ENCODE measurements at regions not wholly inside any gene's neighbourhood (a gene's known extent, or its start where the extent isn't known, plus 50 kb on each side); places are given as distances from the start of the nearest gene placed in this dataset.

DNA sequence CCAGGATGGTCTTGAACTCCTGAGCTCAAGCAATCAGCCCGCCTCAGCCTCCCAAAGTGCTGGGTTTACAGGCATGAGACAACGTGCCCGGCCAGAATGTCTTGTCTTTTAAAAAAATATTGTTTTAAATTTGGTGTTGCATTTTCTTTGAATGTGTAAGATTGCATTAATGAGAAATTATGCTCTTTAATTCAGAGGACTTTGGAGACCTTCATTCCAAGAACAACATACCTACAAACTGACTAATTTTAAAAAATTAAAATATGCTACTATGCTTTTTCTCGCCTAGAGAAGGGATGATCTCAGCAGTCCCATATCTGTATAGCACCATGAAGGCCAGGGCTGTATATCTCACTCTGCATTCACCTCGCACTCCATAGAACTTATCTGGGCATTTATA lies 204.3 kb upstream of the SLC7A11 start:
- Mint-ChIP-seq H3K27me3 (ENCODE audit: unreplicated experiment) (no peaks in the 10 kb centered on the region), H3K36me3 (ENCODE audit: insufficient read depth, unreplicated experiment) (peaks cover 8% of the 10 kb centered on the region), H3K4me1 (ENCODE audit: low read depth, unreplicated experiment) (peaks cover 17% of the 10 kb centered on the region), H3K9me3 (ENCODE audit: low read depth, unreplicated experiment) (no peaks in the 10 kb centered on the region), H3K4me3 (ENCODE audit: low read depth, unreplicated experiment) (no peak overlapping the region), H3K27ac (ENCODE audit: unreplicated experiment) (no peak overlapping the region)
- DNase-seq: no peak
- no TSS peak for BruUV-seq (replicated peaks)
- intact Hi-C loops (cut with micrococcal nuclease; ENCODE audit: unreplicated experiment): no loop called here
- CTCF ChIA-PET: no interaction called here
- TF ChIP-seq CTCF (IDR thresholded peaks at IDR 0.05; ENCODE audit: unreplicated experiment): no peak

GRCh38 chr4:138445098-138445497 lies 202.9 kb upstream of the SLC7A11 start:
- peaks cover 15% of the 10 kb centered on the region for H3K4me1 Mint-ChIP-seq (ENCODE audit: low read depth, unreplicated experiment)
- H3K36me3 Mint-ChIP-seq (ENCODE audit: insufficient read depth, unreplicated experiment): peaks cover 8% of the 10 kb centered on the region
- intact Hi-C loops (cut with micrococcal nuclease; ENCODE audit: unreplicated experiment): no loop called here
- no TSS peak for BruUV-seq (replicated peaks)
- no peaks in the 10 kb centered on the region for H3K9me3 Mint-ChIP-seq (ENCODE audit: low read depth, unreplicated experiment)
- no peak for TF ChIP-seq CTCF (IDR thresholded peaks at IDR 0.05; ENCODE audit: unreplicated experiment)
- H3K4me3 Mint-ChIP-seq (ENCODE audit: low read depth, unreplicated experiment): no peak overlapping the region
- no peaks in the 10 kb centered on the region for H3K27me3 Mint-ChIP-seq (ENCODE audit: unreplicated experiment)
- CTCF ChIA-PET: no interaction called here
- H3K27ac Mint-ChIP-seq (ENCODE audit: unreplicated experiment): no peak overlapping the region
- DNase-seq: no peak

GRCh38 chr4:138444260-138444659 lies 202.1 kb upstream of the SLC7A11 start:
- H3K27me3 Mint-ChIP-seq (ENCODE audit: unreplicated experiment): no peaks in the 10 kb centered on the region
- H3K4me3 Mint-ChIP-seq (ENCODE audit: low read depth, unreplicated experiment): no peak overlapping the region
- H3K36me3 Mint-ChIP-seq (ENCODE audit: insufficient read depth, unreplicated experiment): peaks cover 8% of the 10 kb centered on the region
- CTCF ChIA-PET: no interaction called here
- no peak for DNase-seq
- H3K4me1 Mint-ChIP-seq (ENCODE audit: low read depth, unreplicated experiment): peaks cover 8% of the 10 kb centered on the region
- BruUV-seq (replicated peaks): no TSS peak
- no peak overlapping the region for H3K27ac Mint-ChIP-seq (ENCODE audit: unreplicated experiment)
- intact Hi-C loops (cut with micrococcal nuclease; ENCODE audit: unreplicated experiment): no loop called here
- no peaks in the 10 kb centered on the region for H3K9me3 Mint-ChIP-seq (ENCODE audit: low read depth, unreplicated experiment)
- TF ChIP-seq CTCF (IDR thresholded peaks at IDR 0.05; ENCODE audit: unreplicated experiment): no peak

DNA sequence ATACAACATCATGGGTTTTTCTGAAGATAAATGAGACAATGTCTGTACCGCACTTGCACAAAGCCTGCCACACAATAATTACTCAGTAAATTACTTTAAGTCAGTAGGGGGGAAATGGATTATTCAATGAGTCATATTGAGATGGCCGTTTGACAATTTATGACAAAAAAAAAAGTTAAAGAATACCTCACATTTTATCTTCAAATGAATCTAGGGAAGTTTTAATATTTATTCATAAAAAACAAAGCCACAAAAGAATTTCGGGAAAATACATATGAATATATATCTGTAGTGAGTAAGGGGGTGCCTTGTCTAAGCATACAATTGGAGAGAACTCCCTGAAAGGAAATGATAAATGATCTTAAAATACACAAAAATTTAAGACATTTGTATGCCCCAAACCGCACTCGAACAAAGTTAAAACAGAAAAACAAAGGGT lies 197.0 kb upstream of the SLC7A11 start:
- Mint-ChIP-seq H3K27ac (ENCODE audit: unreplicated experiment) (no peak overlapping the region), H3K27me3 (ENCODE audit: unreplicated experiment) (no peaks in the 10 kb centered on the region)

More for the DNA sequence above, 197.0 kb upstream of the SLC7A11 start:
- H3K36me3 Mint-ChIP-seq (ENCODE audit: insufficient read depth, unreplicated experiment): no peaks in the 10 kb centered on the region
- CTCF ChIA-PET: no interaction called here
- TF ChIP-seq CTCF (IDR thresholded peaks at IDR 0.05; ENCODE audit: unreplicated experiment): no peak
- intact Hi-C loops (cut with micrococcal nuclease; ENCODE audit: unreplicated experiment): no loop called here
- no peak overlapping the region for H3K4me3 Mint-ChIP-seq (ENCODE audit: low read depth, unreplicated experiment)
- no peak for DNase-seq
- peaks cover 2% of the 10 kb centered on the region for H3K9me3 Mint-ChIP-seq (ENCODE audit: low read depth, unreplicated experiment)
- no TSS peak for BruUV-seq (replicated peaks)
- no peaks in the 10 kb centered on the region for H3K4me1 Mint-ChIP-seq (ENCODE audit: low read depth, unreplicated experiment)

Measured in Calu3 (cell line).